IMR-90 (cell line): ENCODE measurements at regions not wholly inside any gene's neighbourhood (a gene's known extent, or its start where the extent isn't known, plus 50 kb on each side); places are given as distances from the start of the nearest gene placed in this dataset.

Experiments used
- ATAC-seq: fragments of 200-7000 bp; cut with Tn5 transposase; 2 replicates; pipeline ENCODE4 v1.9.1; 2020; ENCODE audit warnings: low read depth, mild to moderate bottlenecking, moderate library complexity
- BruUV-seq: library from RNA; stranded (reverse); fragments of 400-500 nt; replicated peaks from 2 replicates; lab custom pipeline; 2021; lab: Mats Ljungman, UMichigan
- CTCF ChIA-PET: fragments of 300-600 bp; formaldehyde crosslinking; extraction: SDS; loops from one replicate; lab custom pipeline; 2021; ENCODE audit warnings: antibody characterized with exemption; lab: Yijun Ruan, JAX
- POLR2A ChIA-PET: fragments of 300-600 bp; sonication (Branson Sonifier 250); formaldehyde crosslinking; loops from one replicate; lab custom pipeline; 2022; ENCODE audit warnings: antibody characterized with exemption; ENCODE audit not compliant: unreplicated experiment; lab: Charles Lee
- DNase-seq: peaks from one replicate; pipeline ENCODE4 v3.0.0; 2013
- H2AFZ ChIP-seq: replicated peaks from 2 replicates; pipeline ENCODE3; 2013; ENCODE audit warnings: low read length, mild to moderate bottlenecking; ENCODE audit not compliant: poor library complexity
- H2AK5ac ChIP-seq: 2 replicates; pipeline ENCODE4 v1.6.1; 2013; ENCODE audit warnings: low read depth, low read length, inconsistent platforms
- H2AK9ac ChIP-seq: replicated peaks from 2 replicates; pipeline ENCODE3; 2013; ENCODE audit warnings: mild to moderate bottlenecking, low read depth, low read length, moderate library complexity; ENCODE audit not compliant: poor library complexity
- H2BK120ac ChIP-seq: 2 replicates; pipeline ENCODE4 v1.6.1; 2013; ENCODE audit warnings: low read depth, low read length, inconsistent platforms
- H2BK15ac ChIP-seq: 3 replicates; pipeline ENCODE4 v1.6.1; 2013; ENCODE audit warnings: low read depth, low read length, inconsistent platforms
- H2BK20ac ChIP-seq: 2 replicates; pipeline ENCODE4 v1.6.1; 2013; ENCODE audit warnings: low read depth, mild to moderate bottlenecking, inconsistent platforms, low read length, moderate library complexity
- H2BK5ac ChIP-seq: 2 replicates; pipeline ENCODE4 v1.6.1; 2013; ENCODE audit warnings: mild to moderate bottlenecking, low read depth, low read length, inconsistent platforms; ENCODE audit not compliant: poor library complexity, severe bottlenecking
- H3K14ac ChIP-seq: replicated peaks from 2 replicates; pipeline ENCODE4 v1.6.1; 2013; ENCODE audit warnings: low read depth, low read length, inconsistent platforms
- H3K18ac ChIP-seq: 2 replicates; pipeline ENCODE4 v1.6.1; 2013; ENCODE audit warnings: low read depth, low read length, control low read depth
- H3K23ac ChIP-seq: 2 replicates; pipeline ENCODE4 v1.6.1; 2013; ENCODE audit warnings: low read depth, low read length, inconsistent platforms
- H3K27ac ChIP-seq: 2 replicates; pipeline ENCODE4 v1.5.1; 2013; ENCODE audit warnings: mild to moderate bottlenecking, control low read depth, low read length; ENCODE audit not compliant: insufficient read depth
- H3K27me3 ChIP-seq: 2 replicates; pipeline ENCODE4 v1.6.1; 2013; ENCODE audit warnings: low read length; ENCODE audit not compliant: control insufficient read depth, insufficient read depth
- H3K36me3 ChIP-seq: 2 replicates; pipeline ENCODE4 v1.6.1; 2013; ENCODE audit warnings: low read length, mixed read lengths; ENCODE audit not compliant: control insufficient read depth, insufficient read depth
- H3K4ac ChIP-seq: 2 replicates; pipeline ENCODE4 v1.6.1; 2013; ENCODE audit warnings: low read depth, low read length, inconsistent platforms
- H3K4me1 ChIP-seq: 2 replicates; pipeline ENCODE4 v1.6.1; 2013; ENCODE audit warnings: low read length, mixed read lengths; ENCODE audit not compliant: control insufficient read depth, insufficient read depth
- H3K4me2 ChIP-seq: 2 replicates; pipeline ENCODE4 v1.6.1; 2013; ENCODE audit warnings: low read depth, mild to moderate bottlenecking, control low read depth, low read length, moderate library complexity
- H3K4me3 ChIP-seq: 2 replicates; pipeline ENCODE4 v1.5.1; 2013; ENCODE audit warnings: low read depth, mild to moderate bottlenecking, control low read depth, low read length, moderate library complexity; ENCODE audit not compliant: insufficient read depth
- H3K56ac ChIP-seq: 2 replicates; pipeline ENCODE4 v1.6.1; 2013; ENCODE audit warnings: low read length, inconsistent platforms; ENCODE audit not compliant: insufficient read depth; ENCODE audit errors: extremely low read depth
- H3K79me1 ChIP-seq, 2 experiments: 2 replicates each; pipeline ENCODE4 v1.6.1; 2013; ENCODE audit warnings: low read length in 2 of 2, inconsistent platforms in 1 of 2, low read depth in 1 of 2
- H3K9ac ChIP-seq: 2 replicates; pipeline ENCODE4 v1.6.1; 2013; ENCODE audit warnings: low read depth, low read length, control low read depth
- H3K9me1 ChIP-seq: 2 replicates; pipeline ENCODE4 v1.6.1; 2013; ENCODE audit warnings: low read length, inconsistent platforms; ENCODE audit not compliant: insufficient read depth
- H3K9me3 ChIP-seq: 2 replicates; pipeline ENCODE4 v1.6.1; 2013; ENCODE audit warnings: low read length; ENCODE audit not compliant: control insufficient read depth, insufficient read depth
- H4K20me1 ChIP-seq: 2 replicates; pipeline ENCODE4 v1.6.1; 2013; ENCODE audit warnings: low read length, inconsistent platforms; ENCODE audit not compliant: insufficient read depth
- H4K5ac ChIP-seq: 2 replicates; pipeline ENCODE4 v1.6.1; 2013; ENCODE audit warnings: mild to moderate bottlenecking, low read depth, low read length, control low read depth
- H4K8ac ChIP-seq, 2 experiments: 2 replicates each; pipeline ENCODE4 v1.6.1; 2013; ENCODE audit warnings: low read depth in 2 of 2, low read length in 2 of 2, control low read depth in 1 of 2, inconsistent platforms in 1 of 2
- H4K91ac ChIP-seq: 2 replicates; pipeline ENCODE4 v1.6.1; 2013; ENCODE audit warnings: low read depth, low read length, inconsistent platforms; ENCODE audit not compliant: insufficient read depth
- BHLHE40 ChIP-seq: fragments of 150-350 bp; IDR thresholded peaks from 2 replicates; pipeline ENCODE4 v1.6.1; 2016; ENCODE audit warnings: mild to moderate bottlenecking, low read depth, low read length
- CEBPB ChIP-seq: IDR thresholded peaks from 2 replicates; pipeline ENCODE4 v1.6.1; 2012; ENCODE audit warnings: low read depth, low read length, improper control_type of control experiment
- CHD1 ChIP-seq: IDR thresholded peaks from 2 replicates; pipeline ENCODE4 v1.6.1; 2012; ENCODE audit warnings: low read depth, low read length, improper control_type of control experiment
- CTCF ChIP-seq: conservative IDR thresholded peaks from 2 replicates; pipeline ENCODE4 v1.5.1; 2012; ENCODE audit warnings: mild to moderate bottlenecking, low read depth, low read length, improper control_type of control experiment
- FOS ChIP-seq: fragments of 150-350 bp; IDR thresholded peaks from 2 replicates; pipeline ENCODE4 v1.6.1; 2016; ENCODE audit warnings: low read depth, low read length
- MAFK ChIP-seq: IDR thresholded peaks from 2 replicates; pipeline ENCODE4 v1.6.1; 2012; ENCODE audit warnings: low read depth, low read length, improper control_type of control experiment
- MXI1 ChIP-seq: IDR thresholded peaks from 2 replicates; pipeline ENCODE4 v1.6.1; 2012; ENCODE audit warnings: low read depth, mild to moderate bottlenecking, low read length, moderate library complexity, borderline replicate concordance
- NFE2L2 ChIP-seq: fragments of 150-350 bp; IDR thresholded peaks from 2 replicates; pipeline ENCODE4 v1.6.1; 2016; ENCODE audit warnings: low read depth, mild to moderate bottlenecking, low read length
- POLR2A ChIP-seq: IDR thresholded peaks from 2 replicates; pipeline ENCODE4 v1.6.1; 2012; ENCODE audit warnings: mild to moderate bottlenecking, low read depth, low read length
- RAD21 ChIP-seq: IDR thresholded peaks from 2 replicates; pipeline ENCODE4 v1.6.1; 2012; ENCODE audit warnings: low read length, improper control_type of control experiment
- RCOR1 ChIP-seq: IDR thresholded peaks from 2 replicates; pipeline ENCODE4 v1.6.1; 2012; ENCODE audit warnings: mild to moderate bottlenecking, low read length, improper control_type of control experiment; ENCODE audit not compliant: insufficient replicate concordance
- RFX5 ChIP-seq: IDR thresholded peaks from 2 replicates; pipeline ENCODE4 v1.8.0; 2012; ENCODE audit warnings: low read depth, mild to moderate bottlenecking, low read length, moderate library complexity
- SMC3 ChIP-seq: fragments of 150-350 bp; IDR thresholded peaks from 2 replicates; pipeline ENCODE4 v1.6.1; 2016; ENCODE audit warnings: low read depth, mild to moderate bottlenecking, antibody characterized with exemption, low read length, moderate library complexity
- WGBS, 2 experiments: methylation state at CpG; one replicate each; pipeline versions ENCODE4 v1.1.5 to v1.1.7; 2013; ENCODE audit warnings: missing lambda C conversion rate in 2 of 2; ENCODE audit not compliant: insufficient read length in 1 of 2; ENCODE audit errors: extremely low coverage in 2 of 2; 5-methylcytosine and 5-hydroxymethylcytosine counted together
- dilution Hi-C: fragments of 300-500 bp; cut with HindIII; formaldehyde crosslinking; loops from one replicate; pipeline ENCODE4 v1.14.3; 2018; ENCODE audit warnings: low sequenced_read_pairs; ENCODE audit not compliant: unreplicated experiment
- in situ Hi-C: fragments of 300-500 bp; cut with MboI; formaldehyde crosslinking; loops from 3 replicates; pipeline ENCODE4 v1.14.3; 2019; ENCODE audit warnings: low sequenced_read_pairs, inconsistent platforms, mixed read lengths
- intact Hi-C: fragments of 100-400 bp; cut with micrococcal nuclease; formaldehyde crosslinking; loops from 2 replicates; pipeline ENCODE4 v1.10.0; 2022

GRCh38 chr4:18733961-18734360 is 712.4 kb upstream of the LCORL start:
- no peak for DNase-seq
- H4K5ac ChIP-seq, result no peak overlapping the region
- ChIA-PET POLR2A (no interaction called here), CTCF (interaction anchor here (0.6 kb wide), 1 partner anchor 491 kb away, joined by 3 read pairs; no protein-coding TSS in a partner anchor)
- no peak overlapping the region for H2BK15ac ChIP-seq
- H3K4me1 ChIP-seq, result no peaks in the 10 kb centered on the region
- H3K4ac ChIP-seq, result no peak overlapping the region
- no peak overlapping the region for H3K18ac ChIP-seq
- no peak overlapping the region for H4K8ac ChIP-seq
- dilution Hi-C loops, result no loop called here
- TF ChIP-seq RCOR1, result no peak
- no peak for TF ChIP-seq RAD21
- no peak for TF ChIP-seq NFE2L2
- no peak for TF ChIP-seq MXI1
- TF ChIP-seq POLR2A, result no peak
- no peak for TF ChIP-seq MAFK
- TF ChIP-seq FOS, result no peak
- no peak for TF ChIP-seq CTCF
- TF ChIP-seq RFX5, result no peak
- no peak for TF ChIP-seq CEBPB
- no peak for TF ChIP-seq BHLHE40
- TF ChIP-seq SMC3, result no peak
- no peak for TF ChIP-seq CHD1
- no CpG with 5 or more reads among the region's 2 CpGs for WGBS, 2 experiments
- H4K20me1 ChIP-seq, result no peaks in the 10 kb centered on the region
- no peaks in the 10 kb centered on the region for H3K27me3 ChIP-seq
- H3K36me3 ChIP-seq, result no peaks in the 10 kb centered on the region
- no peak overlapping the region for H2BK120ac ChIP-seq
- H3K27ac ChIP-seq, result no peak overlapping the region
- no peak overlapping the region for H2BK5ac ChIP-seq
- H2AFZ ChIP-seq, result no peak overlapping the region
- no peak overlapping the region for H2AK9ac ChIP-seq
- no peaks in the 10 kb centered on the region for H3K79me1 ChIP-seq
- H3K4me2 ChIP-seq, result no peak overlapping the region
- no peak overlapping the region for H3K4me3 ChIP-seq
- H3K14ac ChIP-seq, result no peak overlapping the region
- in situ Hi-C loops, result no loop called here
- no peaks in the 10 kb centered on the region; the same call in 1 of the 2 replicates for H3K9me3 ChIP-seq
- no peak overlapping the region for H2BK20ac ChIP-seq
- H3K23ac ChIP-seq, result no peak overlapping the region
- H3K9ac ChIP-seq, result no peak overlapping the region
- no TSS peak for BruUV-seq
- no peak overlapping the region for H2AK5ac ChIP-seq
- intact Hi-C loops, result no loop called here
- no peaks in the 10 kb centered on the region for H3K9me1 ChIP-seq
- ATAC-seq, result no peak
- no peak overlapping the region for H3K56ac ChIP-seq
- H4K91ac ChIP-seq, result no peak overlapping the region
